ENCODE measurements at regions not wholly inside any gene's neighbourhood (a gene's known extent, or its start where the extent isn't known, plus 50 kb on each side); places are given as distances from the start of the nearest gene placed in this dataset.

- no peak for TF ChIP-seq CTCF (IDR thresholded peaks at IDR 0.05; ENCODE audit: borderline replicate concordance)
- Histone ChIP-seq H3K27me3 (ENCODE audit: low read depth) (no peaks in the 10 kb centered on the region), H3K4me3 (no peak overlapping the region), H3K9me3 (replicated peaks) (peaks cover 22% of the 10 kb centered on the region), H3K27ac (replicated peaks) (no peak overlapping the region), H3K36me3 (no peaks in the 10 kb centered on the region), H3K4me1 (no peaks in the 10 kb centered on the region)
- DNase-seq, result no peak
- intact Hi-C loops (cut with micrococcal nuclease), result no loop called here
These were observed 289.3 kb upstream of the TAS2R1 start for GRCh38 chr5:9919306-9920030.

DNA sequence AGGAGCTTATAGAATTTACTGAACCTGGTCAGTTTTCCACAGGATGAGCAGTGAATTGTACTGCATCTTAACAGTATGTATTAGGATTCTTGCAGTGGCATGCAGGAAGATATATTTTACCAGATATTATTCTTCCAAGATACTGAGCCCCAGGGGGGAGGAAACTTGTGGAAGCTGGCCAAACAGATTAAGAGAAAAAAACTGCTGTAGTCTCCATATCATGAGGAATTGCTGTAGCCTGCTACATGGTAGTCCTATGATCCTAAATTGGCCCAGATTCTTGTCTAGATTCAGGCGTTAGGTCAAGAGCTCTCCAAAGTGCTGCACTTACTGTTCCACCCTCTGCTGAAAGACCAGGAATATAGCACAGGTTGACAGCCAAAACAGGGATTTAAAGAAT lies 275.5 kb upstream of the TAS2R1 start:
- H3K36me3 ChIP-seq, result no peaks in the 10 kb centered on the region
- H3K27me3 ChIP-seq (ENCODE audit: low read depth), result no peaks in the 10 kb centered on the region
- no peak for DNase-seq
- no peak overlapping the region for H3K27ac ChIP-seq (replicated peaks)
- H3K9me3 ChIP-seq (replicated peaks), result peaks cover 26% of the 10 kb centered on the region
- no peak for TF ChIP-seq CTCF (IDR thresholded peaks at IDR 0.05; ENCODE audit: borderline replicate concordance)
- intact Hi-C loops (cut with micrococcal nuclease), result no loop called here
- no peaks in the 10 kb centered on the region for H3K4me1 ChIP-seq
- H3K4me3 ChIP-seq, result no peak overlapping the region

DNA sequence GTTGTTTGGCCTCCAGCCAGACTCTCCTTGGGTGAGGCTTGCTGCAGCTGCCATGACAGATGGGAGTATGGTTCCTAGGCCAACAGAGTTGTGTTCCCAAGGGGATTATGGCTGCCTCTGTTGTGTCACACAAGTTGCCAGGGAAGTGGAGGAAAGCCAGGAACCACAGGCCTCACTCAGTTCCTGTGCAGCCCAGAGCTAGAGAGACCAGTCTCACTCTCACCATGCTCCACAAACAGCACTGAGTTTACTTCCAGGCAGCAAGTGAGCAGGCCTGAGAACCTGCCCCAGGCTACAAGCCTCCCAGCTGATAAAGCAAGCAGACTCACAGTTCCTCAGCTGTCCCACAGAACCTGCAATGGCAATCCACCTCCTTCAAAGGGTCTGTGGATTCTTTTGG lies 273.6 kb upstream of the TAS2R1 start:
- intact Hi-C loops (cut with micrococcal nuclease), result no loop called here
- TF ChIP-seq CTCF (IDR thresholded peaks at IDR 0.05; ENCODE audit: borderline replicate concordance), result no peak

GRCh38 chr5:9898319-9898718 lies 268.2 kb upstream of the TAS2R1 start:
- no peak overlapping the region for H3K4me3 ChIP-seq
- no peaks in the 10 kb centered on the region for H3K36me3 ChIP-seq
- H3K9me3 ChIP-seq (replicated peaks), result peaks cover 15% of the 10 kb centered on the region
- H3K4me1 ChIP-seq, result no peaks in the 10 kb centered on the region
- peak; percentile 17 for TF ChIP-seq CTCF (IDR thresholded peaks at IDR 0.05; ENCODE audit: borderline replicate concordance)
- no peaks in the 10 kb centered on the region for H3K27me3 ChIP-seq (ENCODE audit: low read depth)
- intact Hi-C loops (cut with micrococcal nuclease), result no loop called here
- DNase-seq, result no peak
- no peak overlapping the region for H3K27ac ChIP-seq (replicated peaks)

More for the DNA sequence above, 273.6 kb upstream of the TAS2R1 start:
- Histone ChIP-seq H3K9me3 (replicated peaks) (peaks cover 26% of the 10 kb centered on the region), H3K36me3 (no peaks in the 10 kb centered on the region), H3K4me1 (no peaks in the 10 kb centered on the region), H3K4me3 (no peak overlapping the region), H3K27ac (replicated peaks) (no peak overlapping the region), H3K27me3 (ENCODE audit: low read depth) (no peaks in the 10 kb centered on the region)
- DNase-seq, result no peak

- no peak for TF ChIP-seq CTCF (IDR thresholded peaks at IDR 0.05; ENCODE audit: borderline replicate concordance)
- intact Hi-C loops (cut with micrococcal nuclease), result no loop called here
- H3K4me1 ChIP-seq, result no peaks in the 10 kb centered on the region
These were observed 265.1 kb upstream of the TAS2R1 start for GRCh38 chr5:9895302-9895645.

More at GRCh38 chr5:9895302-9895645, 265.1 kb upstream of the TAS2R1 start:
- Histone ChIP-seq H3K9me3 (replicated peaks) (peaks cover 15% of the 10 kb centered on the region), H3K4me3 (no peak overlapping the region), H3K36me3 (no peaks in the 10 kb centered on the region), H3K27me3 (ENCODE audit: low read depth) (no peaks in the 10 kb centered on the region), H3K27ac (replicated peaks) (no peak overlapping the region)
- DNase-seq, result no peak

Data from left ventricle myocardium inferior (tissue), 1 donor.